Right hindlimb (tissue), 1 donor: ENCODE measurements at regions not wholly inside any gene's neighbourhood (a gene's known extent, or its start where the extent isn't known, plus 50 kb on each side); places are given as distances from the start of the nearest gene placed in this dataset.
"Not testable (repeated sequence)": the region's sequence is repeated elsewhere in the genome, so short reads cannot be mapped to it uniquely, and the experiment has no call there.

Experiments
- DNase-seq: peaks from one replicate; pipeline ENCODE4 v3.0.0-alpha.2; 2018

GRCh38 chr2:228782281-228782680 lies 488.8 kb downstream of the PID1 start:
- no peak for DNase-seq

- no peak for DNase-seq
Observed at GRCh38 chr2:228777855-228778355, 493.2 kb downstream of the PID1 start.

- DNase-seq, result no peak
Observed at GRCh38 chr2:228774548-228774947, 496.5 kb downstream of the PID1 start.

GRCh38 chr2:228771774-228772173 lies 499.3 kb downstream of the PID1 start:
- DNase-seq, result no peak

GRCh38 chr2:228771315-228771714 lies 499.8 kb downstream of the PID1 start:
- DNase-seq, result peak; percentile 29

- DNase-seq, result no peak
Observed at GRCh38 chr2:228768818-228769217, 502.3 kb downstream of the PID1 start.

GRCh38 chr2:228768141-228768540 lies 502.9 kb downstream of the PID1 start:
- DNase-seq, result not testable (repeated sequence)

GRCh38 chr2:228767196-228767595 lies 503.9 kb downstream of the PID1 start:
- no peak for DNase-seq

GRCh38 chr2:228763379-228763981 lies 507.6 kb downstream of the PID1 start:
- DNase-seq, result no peak

- no peak for DNase-seq
Observed at GRCh38 chr2:228762565-228762964, 508.5 kb downstream of the PID1 start.

GRCh38 chr2:228755661-228756060 lies 515.4 kb downstream of the PID1 start:
- not testable (repeated sequence) for DNase-seq

- no peak for DNase-seq
Observed at GRCh38 chr2:228747483-228747882, 523.6 kb downstream of the PID1 start.

GRCh38 chr2:228738671-228739380 lies 532.3 kb downstream of the PID1 start:
- DNase-seq, result no peak

- DNase-seq, result no peak
Observed at GRCh38 chr2:228735697-228736096, 535.4 kb downstream of the PID1 start.

GRCh38 chr2:228731517-228731916 lies 539.6 kb downstream of the PID1 start:
- DNase-seq, result peak; percentile 58

- no peak for DNase-seq
Observed at GRCh38 chr2:228728961-228729360, 542.1 kb downstream of the PID1 start.

- no peak for DNase-seq
Observed at GRCh38 chr2:228725031-228725430, 543.5 kb upstream of the SPHKAP start.

- no peak for DNase-seq
Observed at GRCh38 chr2:228723599-228723998, 542.1 kb upstream of the SPHKAP start.

GRCh38 chr2:228722311-228722710 lies 540.8 kb upstream of the SPHKAP start:
- no peak for DNase-seq

GRCh38 chr2:228720895-228721294 lies 539.4 kb upstream of the SPHKAP start:
- no peak for DNase-seq

GRCh38 chr2:228709788-228710371 lies 528.4 kb upstream of the SPHKAP start:
- no peak for DNase-seq

- no peak for DNase-seq
Observed at GRCh38 chr2:228707846-228708245, 526.4 kb upstream of the SPHKAP start.

- no peak for DNase-seq
Observed at GRCh38 chr2:228705318-228705717, 523.8 kb upstream of the SPHKAP start.

GRCh38 chr2:228703152-228703551 lies 521.7 kb upstream of the SPHKAP start:
- no peak for DNase-seq
